OCI-M1 (cell line): ENCODE measurements at regions not wholly inside any gene's neighbourhood (a gene's known extent, or its start where the extent isn't known, plus 50 kb on each side); places are given as distances from the start of the nearest gene placed in this dataset.

Source experiments
- DNase-seq: peaks from one replicate; lab custom pipeline; 2025; lab: John Stamatoyannopoulos, UW

DNA sequence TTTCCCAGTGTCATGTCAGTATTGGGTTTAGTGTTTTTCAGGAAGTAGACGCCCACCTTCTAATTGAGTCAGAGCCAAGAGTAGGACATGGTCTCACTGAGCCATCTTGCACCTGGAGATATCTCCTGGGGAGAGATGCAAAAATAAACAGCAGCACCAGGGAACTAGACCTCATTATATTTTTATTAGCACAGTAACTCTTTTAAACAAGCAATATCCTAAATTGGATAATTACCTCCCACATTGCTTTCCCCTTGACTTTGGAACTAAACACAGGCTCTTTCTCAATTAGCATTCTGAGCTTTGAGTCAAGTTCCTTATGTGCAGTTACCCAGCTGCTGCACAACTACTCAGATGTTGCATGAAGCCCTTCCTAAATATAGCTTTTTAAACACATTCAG is 175.4 kb downstream of the IBTK start:
- no peak for DNase-seq

DNA sequence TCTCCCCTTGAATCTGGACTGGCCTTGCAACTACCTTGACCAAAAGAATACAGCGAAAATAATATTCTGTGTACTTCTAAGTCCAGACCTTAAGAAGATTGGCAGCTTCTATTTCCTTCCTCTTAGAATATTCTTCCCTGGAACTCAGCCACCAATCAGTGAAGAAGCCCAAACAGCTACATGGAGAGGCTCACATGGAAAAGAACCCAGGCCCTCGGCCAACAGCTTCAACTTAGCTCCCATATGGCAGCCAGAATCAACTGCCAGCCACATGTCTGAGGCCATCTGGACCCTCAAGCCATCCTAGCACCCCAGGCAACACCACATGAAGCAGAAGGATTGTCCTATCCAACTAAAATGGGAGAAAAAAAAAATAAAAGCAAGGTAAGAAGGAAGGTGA is 178.8 kb downstream of the IBTK start:
- no peak for DNase-seq

DNA sequence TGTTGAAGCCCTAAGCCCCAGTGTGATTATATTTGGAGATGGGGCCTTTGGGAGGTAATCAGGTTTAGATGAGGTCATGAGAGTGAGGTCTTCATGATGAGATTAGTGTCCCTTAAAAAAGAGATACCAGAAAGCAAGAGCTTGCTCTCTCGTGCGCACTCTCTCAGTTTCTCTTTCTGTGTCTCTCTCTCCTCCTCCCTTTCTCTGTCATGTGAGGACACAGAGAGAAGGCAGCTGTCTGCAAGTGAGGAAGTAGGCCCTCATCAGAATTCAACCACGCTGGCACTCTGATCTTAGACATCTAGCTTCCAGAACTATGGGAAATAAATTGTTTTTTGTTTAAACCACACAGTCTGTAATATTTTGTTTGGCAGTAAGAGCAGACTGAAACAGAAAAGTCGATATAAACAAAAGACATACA is 180.5 kb downstream of the IBTK start:
- peak; percentile 87 for DNase-seq

DNA sequence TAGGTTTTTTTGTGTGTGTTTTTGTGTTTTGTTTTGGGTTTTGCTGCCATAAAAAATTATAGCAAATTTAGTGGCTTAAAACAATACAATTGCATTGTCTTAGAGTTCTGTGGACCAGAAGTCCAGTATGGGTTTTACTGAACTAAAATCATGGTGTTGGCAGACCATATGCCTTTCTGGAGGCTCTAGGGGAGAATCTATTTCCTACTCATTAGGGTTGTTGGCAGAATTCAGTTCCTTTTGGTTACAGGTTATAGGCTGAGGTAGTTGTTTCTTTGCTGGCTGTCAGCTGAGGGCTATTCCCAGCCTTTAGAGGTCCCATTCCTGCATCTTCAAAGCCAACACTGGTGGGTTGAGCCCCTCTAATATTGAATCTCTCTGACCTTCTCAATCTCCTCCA is 181.3 kb downstream of the IBTK start:
- no peak for DNase-seq

DNA sequence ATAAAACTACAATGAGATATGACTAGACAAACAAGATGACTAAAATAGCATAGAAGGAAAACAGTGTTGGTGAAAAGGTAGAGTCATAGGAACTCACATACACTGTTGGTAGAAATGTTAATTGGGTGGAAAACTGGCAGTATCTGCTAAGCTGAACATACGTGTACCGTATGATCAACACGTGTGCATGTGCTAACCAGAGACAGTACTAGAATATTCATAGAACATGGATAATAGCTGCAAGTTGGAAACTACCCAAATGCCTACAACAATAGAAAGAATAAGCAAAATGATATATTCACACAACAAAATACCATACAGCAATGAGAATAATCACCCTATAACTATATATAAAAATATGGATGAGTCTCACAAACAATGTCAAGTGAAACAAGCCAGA is 184.0 kb downstream of the IBTK start:
- DNase-seq, result no peak

DNA sequence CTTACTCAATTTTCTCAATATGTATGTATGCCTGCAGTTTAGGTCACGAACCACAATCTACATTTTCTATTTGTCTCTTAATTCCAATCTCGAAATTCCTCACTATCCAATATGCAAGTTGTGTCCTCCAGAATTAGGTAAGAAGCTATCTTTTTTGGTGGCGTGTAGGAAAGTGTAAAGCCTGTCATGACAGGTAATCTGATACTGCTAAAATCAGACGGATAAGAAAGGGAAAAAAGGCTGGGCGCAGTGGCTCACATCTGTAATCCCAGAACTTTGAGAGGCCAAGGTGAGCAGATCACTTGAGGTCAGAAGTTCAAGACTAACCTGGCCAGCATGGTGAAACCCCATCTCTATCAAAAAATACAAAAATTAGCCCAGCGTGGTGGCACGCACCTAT is 185.3 kb downstream of the IBTK start:
- DNase-seq, result no peak

DNA sequence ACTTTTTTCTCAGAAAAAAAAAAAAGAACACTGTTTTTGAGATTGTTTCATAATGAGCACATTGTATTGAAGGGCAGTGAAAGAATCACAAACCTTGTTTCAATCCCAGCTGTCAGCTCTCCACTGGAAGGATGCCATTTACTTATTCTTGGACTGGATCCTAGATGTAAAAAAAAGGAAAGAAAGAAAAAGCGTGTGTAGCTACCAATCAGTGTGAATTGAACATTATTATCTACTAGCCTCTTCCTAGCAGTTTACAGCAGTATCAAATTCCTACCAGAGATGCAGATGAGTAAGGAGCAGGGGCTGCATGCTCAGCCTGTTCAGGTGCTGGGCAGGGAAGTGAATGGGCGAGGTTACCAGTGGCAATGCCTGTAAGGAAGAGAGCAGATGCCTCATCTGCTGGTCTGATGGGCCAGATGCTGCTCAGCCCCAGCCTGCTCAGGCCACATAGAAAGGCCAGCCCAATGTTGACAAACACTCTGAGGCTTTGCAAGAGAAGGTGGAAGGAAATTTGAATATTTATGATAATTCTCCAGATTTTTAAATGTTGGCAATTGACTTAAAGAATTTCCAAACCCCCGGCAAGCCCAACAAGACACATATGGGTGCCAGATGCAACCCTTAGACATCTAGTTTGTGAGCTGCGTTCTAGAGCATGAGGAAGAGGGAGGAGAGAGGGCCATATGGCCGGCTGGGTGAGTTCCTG is 189.5 kb downstream of the IBTK start:
- DNase-seq, result no peak

DNA sequence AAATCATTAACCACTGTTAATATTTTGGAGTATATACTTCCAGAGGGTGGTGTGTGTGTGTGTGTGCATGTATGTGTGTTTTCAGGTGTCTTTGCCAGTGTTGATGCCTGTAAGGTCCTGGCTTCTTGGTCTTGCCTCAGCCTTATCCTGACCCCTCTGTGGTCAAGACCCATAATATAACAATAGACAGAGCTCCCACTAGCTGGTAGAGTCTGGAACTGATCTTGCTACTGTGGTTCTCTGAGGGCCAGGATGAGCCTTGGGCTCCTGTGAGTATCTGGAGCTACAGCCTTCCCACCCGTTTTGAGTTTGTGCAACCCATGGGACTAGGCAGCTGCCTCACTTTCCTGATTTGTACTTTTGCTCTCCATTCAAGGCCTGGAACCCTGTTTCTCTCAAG is 191.0 kb downstream of the IBTK start:
- DNase-seq, result no peak

DNA sequence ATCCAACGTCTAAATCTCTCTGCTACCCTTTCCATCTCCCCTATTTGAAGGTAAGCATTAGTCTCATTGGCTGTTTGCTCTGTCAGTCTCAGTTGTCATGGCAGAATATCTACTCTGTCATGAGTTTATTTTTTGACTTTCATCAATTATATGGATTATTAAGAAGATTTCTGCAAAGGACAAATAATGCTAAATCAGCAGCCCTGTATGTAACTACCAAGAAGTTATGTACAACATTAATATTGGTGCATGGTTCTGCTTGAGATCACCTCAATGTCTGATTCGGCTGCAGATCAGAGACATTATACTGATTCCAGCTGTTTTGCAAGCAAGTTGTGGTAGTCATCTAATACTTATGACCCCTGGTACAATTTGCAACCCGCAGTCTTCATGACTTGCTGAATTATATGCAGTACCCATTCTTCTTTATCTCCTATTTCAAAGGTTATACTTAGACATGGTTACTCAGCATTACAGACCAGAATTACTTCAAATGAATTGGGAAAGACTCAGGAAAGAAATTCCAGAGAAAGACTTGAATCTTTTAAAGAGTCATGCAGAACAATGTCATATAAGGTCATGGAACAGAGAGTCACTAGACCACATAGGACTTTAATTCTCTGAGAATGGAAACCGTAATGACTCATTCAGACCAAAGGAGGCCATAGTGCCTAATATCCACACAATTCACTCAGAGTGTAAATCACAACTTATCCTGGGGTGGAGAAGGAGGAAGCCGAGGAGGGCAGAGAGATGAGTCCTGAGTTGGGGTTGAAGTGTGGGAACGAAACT is 201.4 kb downstream of the IBTK start:
- DNase-seq, result no peak

DNA sequence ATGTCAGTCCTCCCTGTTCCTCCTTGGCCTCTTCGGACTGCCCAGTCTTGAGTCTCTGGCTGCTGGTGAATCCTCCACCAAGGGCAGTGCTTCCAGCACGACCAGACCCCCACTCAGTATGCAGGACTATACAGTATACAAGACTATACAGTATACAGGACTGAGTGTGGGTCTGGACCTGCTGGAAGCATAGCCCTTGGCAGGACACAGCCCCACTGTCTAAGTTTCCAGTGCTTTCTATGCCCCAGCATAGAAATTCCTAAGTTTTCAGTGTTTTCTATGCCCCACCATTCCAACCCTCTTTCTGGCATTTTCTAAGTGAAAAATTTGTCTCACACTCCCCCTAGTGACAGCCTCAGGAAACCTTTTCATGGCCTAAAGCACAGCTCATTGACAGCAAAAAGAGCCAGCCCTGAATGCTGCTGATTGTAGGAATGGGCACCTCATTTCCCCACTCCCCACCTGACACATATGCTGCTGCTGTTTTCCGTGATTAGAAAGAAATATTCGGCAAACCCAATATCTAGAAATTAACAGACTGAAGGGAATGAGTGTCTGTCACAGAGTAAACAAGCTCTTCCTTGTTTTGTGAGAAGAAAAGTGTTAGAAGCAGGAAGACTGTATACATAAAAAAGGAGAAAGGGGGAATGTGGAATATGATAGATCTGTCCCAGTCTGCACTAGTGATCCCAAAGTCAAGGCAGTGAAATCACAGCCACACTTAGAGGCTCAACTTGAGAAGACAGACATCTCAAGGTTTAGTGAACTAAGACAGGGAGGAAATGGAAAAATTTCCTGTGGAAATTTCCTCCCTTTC is 206.9 kb downstream of the IBTK start:
- DNase-seq, result peak; percentile 73

DNA sequence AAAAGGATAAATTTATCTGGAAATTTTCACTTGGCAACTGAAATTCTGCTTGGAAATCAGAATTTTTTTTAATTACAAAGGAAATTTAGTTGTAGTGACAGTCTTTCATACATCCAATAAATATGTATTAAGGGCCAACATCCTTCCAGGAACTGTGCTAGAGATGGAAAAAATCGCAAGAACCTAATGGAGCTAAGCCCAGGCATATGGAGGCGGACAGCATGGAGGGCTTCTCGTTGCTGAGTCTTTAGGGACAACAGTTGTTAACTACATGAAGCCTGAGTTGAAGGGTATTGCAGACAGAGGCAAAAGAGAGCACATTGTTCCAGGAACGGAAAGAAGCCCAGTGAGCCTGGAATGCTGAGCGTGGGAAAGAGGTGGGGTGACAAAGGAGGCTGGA is 208.9 kb downstream of the IBTK start:
- DNase-seq, result no peak

DNA sequence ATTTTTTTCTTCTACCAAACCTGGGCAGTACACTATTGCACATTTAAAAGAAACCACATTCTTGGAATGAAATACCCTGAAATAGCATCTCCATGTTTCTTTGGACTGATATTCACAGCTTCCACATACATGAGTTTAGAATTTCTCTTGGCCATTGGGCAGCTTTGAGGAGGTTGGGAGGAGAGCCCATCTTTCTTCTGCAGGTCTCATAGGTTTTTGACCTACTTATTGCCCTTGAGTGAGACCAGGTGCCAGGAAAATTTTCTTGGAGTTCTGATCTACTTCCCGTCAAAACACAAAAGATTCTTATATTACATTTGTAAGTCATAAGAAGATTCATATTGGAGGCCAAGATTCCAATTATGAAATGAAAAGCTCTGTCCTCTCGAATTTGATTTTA is 212.0 kb downstream of the IBTK start:
- no peak for DNase-seq

DNA sequence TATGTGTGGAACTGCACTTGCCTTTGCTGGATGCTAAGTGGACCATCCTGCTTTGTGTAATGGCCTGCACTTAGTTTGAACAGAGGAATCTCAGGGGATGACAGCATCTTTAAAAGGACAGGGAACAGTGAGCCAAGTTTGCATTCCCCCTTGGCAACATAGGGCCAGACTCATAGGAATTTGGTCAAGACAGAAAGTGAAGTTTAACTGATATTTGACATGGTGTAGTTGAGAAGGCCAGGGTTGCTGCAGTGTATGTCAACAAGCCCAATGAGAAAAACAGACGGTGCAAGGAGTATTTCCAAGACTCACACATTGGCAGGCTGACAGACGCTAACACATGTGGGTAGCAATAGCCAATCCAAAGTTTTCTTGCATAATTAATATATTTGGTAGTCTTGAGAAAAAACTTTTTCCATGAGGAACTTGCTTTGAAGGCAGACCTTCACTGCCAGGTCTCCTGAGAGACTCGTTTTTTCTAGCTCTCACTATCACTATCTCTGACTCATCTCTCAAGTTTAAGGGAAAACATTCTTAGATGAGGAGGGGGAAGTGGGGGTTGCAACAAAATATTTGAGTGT is 213.8 kb downstream of the IBTK start:
- DNase-seq, result no peak

DNA sequence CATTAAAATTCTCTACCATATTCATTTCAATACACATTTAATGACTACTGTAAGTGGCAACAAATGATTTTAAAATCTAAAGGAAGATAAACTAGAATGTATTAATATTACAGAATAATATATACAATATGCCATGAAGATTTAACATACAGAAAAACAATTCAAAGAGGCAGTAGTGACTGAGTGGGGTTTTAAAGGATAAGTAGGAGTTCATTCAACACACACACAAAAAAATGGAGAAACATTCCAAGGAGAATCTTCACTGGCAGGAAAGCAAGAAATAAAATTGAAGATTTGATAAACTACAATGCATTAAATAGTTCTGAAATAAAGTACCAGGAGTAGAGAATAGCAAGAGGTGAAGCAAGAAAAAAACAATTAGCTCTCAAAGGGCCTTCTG is 215.1 kb downstream of the IBTK start:
- DNase-seq, result no peak

DNA sequence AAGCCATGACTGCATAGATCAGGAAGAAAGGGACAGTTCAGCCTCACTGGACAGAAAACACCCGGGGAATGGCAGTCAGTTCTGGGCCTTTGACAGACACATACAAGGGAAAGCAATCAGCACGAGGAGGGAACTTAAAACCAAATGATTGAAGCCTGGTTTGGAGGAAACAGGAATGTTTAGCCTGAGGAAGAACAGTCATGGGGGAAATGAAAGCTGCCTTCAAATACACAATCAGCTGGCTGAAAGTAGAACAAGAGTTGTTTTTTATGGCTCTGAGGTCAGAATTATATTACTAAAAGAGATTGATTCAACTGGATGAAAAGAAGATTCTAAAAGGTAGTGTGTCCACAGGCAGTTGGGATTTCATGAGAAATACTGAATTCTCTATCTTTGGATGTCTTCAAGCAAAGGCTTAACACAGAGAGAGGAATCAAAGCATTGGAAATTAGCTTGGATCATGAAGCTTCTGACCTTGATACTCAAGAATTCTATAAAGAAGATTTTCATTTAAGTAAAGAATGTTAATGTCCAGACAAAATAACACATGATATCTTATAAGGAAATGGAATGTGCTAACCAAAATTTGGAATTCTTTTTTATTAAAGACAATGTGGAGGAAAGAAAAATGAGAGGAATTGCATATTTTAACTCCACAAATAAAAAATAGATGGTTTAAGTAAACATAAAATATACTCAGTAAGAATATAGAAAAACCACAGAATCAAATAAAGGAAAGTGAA is 216.6 kb downstream of the IBTK start:
- DNase-seq, result no peak

DNA sequence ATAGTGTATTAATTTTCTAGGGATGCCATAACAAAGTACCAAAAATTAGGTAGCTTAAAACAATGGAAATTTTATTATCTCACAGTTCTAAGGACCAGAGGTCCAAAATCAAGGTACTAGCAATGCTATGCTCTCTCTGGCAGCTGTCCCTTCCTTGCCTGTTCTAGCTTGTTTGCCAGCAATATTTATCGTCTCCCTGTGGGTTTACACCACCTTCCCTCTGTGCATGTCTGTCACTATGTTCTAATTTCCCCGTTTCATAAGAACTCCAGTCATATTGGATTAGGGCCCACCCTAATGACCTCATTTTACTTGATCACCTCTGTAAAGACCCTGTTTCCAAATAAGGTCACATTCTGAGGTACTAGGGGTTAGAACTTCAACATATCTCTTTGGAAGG is 217.2 kb downstream of the IBTK start:
- DNase-seq, result no peak

DNA sequence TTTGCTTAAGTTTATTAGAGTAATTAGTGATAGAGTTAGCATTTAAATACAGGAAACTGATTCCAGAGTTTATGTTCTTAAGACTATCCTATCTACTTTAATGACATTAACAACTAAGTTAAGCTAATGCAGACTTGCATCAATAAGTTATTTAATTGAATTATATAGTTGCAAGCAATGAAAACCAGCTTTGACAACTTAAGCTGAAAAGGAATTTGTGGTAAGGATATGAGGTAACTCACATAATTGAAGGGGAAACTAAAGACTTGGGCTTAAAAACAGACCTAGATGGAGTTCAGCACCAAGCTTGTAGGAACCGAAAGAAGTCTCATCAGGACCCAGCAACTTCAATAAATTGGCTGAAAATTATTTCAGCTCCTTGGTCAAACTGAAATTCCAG is 222.3 kb downstream of the IBTK start:
- no peak for DNase-seq

DNA sequence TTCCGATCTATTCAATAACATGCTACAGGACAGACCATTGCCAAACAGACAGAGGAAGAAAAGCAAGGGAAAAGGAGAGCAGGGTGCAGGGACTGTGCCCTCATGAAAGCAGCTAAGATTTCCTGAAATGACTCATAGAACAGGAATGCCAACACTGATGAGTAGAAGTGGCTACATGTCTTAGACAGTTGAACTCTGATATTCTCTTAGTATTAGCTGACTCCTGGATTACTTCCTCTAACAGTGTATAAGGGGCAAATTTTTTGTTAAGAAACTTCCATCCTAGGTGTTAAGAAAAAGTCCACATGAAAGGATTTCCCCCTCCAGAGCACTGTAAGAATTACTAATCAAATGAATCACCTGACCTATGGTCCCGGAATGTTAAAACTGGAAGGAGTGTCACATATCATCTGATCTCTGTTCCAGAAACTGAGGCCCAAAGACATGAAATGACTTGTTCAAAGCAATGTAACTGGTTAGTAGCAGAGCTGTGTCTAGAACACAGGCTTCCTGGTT is 224.9 kb downstream of the IBTK start:
- no peak for DNase-seq

DNA sequence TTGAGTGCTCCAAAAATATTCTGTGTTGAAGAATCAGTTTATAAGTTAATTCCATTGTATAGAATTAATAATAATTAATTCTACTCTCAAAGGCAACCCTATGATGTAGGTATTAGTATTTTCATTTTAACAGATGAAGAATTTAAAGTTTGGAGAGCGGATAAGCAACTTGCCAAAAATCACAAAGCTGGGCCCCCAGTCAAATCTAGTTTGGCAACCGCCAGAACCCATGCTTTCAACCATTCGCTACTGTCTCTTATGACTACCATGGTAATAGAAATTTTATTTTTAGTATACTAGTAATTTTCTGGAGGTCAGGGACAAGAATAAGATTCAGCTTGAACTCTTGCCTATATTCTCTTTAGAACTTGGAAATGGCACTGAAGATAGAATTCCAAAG is 229.8 kb downstream of the IBTK start:
- no peak for DNase-seq

DNA sequence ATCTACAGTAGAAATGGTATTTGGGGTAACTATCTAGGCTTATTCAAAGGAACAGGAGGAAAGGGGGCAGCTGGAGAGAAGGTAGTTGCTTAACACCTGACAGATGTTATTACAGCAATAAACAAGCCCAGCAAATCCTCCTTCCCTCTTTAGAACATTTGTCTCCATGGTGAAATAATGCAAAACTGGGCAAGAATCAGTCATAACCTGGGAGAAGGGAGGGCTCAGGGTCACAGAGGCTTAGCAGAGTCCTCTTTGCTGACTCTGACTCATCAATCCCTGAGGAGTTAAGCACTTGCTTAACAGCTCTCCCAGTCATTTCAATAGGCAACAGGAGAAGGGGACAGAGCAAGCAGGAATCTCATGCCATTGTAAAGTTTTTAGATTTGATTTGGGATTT is 230.3 kb downstream of the IBTK start:
- peak; percentile 50 for DNase-seq

DNA sequence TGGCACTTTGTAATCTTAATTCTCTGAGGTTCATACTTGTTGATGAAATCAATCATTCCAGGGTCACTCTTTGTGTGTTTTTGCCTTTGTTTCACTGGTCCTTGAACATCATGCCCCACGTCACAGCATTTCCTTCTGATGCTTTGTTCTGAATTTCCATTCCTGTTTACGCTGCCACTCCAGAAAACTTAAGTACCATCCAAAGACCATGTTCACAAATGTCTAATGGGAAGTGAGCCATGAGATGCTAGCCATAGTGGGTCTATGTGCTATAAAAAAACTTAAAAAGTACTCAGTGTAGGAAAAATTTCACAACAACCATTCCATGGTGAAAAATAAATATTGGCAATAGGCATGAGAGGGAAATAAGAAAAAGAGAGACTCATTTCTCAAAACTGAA is 232.0 kb downstream of the IBTK start:
- no peak for DNase-seq

DNA sequence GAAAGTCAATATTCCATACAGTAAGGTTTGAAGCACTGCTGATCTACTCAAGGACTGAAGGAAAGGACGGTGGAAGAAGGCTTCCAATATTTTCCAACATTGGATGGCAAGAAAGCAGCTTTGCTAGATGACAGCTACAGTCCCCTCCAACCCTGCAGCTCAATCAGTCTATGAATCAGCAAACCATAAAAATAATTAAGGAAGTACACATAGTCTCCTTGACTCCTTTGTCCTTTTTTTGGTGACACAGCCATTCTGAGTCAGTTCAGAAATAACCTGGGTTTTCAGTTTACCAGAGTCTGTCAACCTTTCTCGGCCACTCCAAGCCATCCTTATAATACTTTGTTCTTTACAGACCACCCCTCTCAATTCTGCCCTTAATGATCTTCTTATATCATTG is 232.5 kb downstream of the IBTK start:
- peak; percentile 39 for DNase-seq
